A673 (cell line): ENCODE measurements at regions not wholly inside any gene's neighbourhood (a gene's known extent, or its start where the extent isn't known, plus 50 kb on each side); places are given as distances from the start of the nearest gene placed in this dataset.

Experiments
- CTCF ChIP-seq: fragments of 300-800, 200-600 bp; sonication (generic); conservative IDR thresholded peaks from 2 replicates; pipeline ENCODE4 v1.5.1; 2017; ENCODE audit warnings: low read depth, mild to moderate bottlenecking, antibody characterized with exemption, low read length, moderate library complexity, mixed read lengths
- EZH2 ChIP-seq: fragments of 200-600 bp; sonication (generic); IDR thresholded peaks from 2 replicates; pipeline ENCODE4 v1.6.1; 2017; ENCODE audit warnings: borderline replicate concordance, low read depth, mild to moderate bottlenecking, mixed read lengths, antibody characterized with exemption, low read length; ENCODE audit not compliant: poor library complexity, severe bottlenecking

GRCh38 chr7:22651534-22652243 lies 75.3 kb upstream of the IL6 start:
- TF ChIP-seq CTCF (no peak), EZH2 (no peak)
